ENCODE measurements at regions not wholly inside any gene's neighbourhood (a gene's known extent, or its start where the extent isn't known, plus 50 kb on each side); places are given as distances from the start of the nearest gene placed in this dataset.
"Not testable (repeated sequence)": the region's sequence is repeated elsewhere in the genome, so short reads cannot be mapped to it uniquely, and the experiment has no call there.

DNA sequence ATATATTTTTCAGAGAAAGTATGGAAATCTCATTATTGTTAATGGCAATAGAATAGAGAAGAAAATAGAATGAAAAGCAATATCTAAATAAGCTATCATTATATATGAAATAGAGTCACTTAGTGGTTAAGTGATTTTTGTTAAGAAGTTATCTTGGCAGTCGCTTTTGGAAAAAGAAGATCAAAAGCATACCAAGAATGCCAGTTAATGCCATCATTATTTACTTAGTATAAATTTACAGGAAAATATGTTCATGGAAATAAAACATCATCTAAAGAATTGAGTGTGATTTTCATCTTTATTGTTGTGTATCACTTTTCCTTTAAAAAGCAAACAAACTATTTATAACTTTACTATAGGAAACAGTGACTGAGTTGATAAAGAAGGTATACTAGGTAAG, 85.3 kb upstream of the GPR101 start:
- DNase-seq (ENCODE audit: low spot score), result no peak
- TF ChIP-seq, protein P1, sequence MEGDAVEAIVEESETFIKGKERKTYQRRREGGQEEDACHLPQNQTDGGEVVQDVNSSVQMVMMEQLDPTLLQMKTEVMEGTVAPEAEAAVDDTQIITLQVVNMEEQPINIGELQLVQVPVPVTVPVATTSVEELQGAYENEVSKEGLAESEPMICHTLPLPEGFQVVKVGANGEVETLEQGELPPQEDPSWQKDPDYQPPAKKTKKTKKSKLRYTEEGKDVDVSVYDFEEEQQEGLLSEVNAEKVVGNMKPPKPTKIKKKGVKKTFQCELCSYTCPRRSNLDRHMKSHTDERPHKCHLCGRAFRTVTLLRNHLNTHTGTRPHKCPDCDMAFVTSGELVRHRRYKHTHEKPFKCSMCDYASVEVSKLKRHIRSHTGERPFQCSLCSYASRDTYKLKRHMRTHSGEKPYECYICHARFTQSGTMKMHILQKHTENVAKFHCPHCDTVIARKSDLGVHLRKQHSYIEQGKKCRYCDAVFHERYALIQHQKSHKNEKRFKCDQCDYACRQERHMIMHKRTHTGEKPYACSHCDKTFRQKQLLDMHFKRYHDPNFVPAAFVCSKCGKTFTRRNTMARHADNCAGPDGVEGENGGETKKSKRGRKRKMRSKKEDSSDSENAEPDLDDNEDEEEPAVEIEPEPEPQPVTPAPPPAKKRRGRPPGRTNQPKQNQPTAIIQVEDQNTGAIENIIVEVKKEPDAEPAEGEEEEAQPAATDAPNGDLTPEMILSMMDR (IDR thresholded peaks at IDR 0.05; ENCODE audit: extremely low read depth, insufficient read depth, missing control alignments), result no peak
- in situ Hi-C loops (cut with MboI; ENCODE audit: low pct_unique_long_range_greater_than_20kb, low sequenced_read_pairs, unreplicated experiment), result no loop called here

DNA sequence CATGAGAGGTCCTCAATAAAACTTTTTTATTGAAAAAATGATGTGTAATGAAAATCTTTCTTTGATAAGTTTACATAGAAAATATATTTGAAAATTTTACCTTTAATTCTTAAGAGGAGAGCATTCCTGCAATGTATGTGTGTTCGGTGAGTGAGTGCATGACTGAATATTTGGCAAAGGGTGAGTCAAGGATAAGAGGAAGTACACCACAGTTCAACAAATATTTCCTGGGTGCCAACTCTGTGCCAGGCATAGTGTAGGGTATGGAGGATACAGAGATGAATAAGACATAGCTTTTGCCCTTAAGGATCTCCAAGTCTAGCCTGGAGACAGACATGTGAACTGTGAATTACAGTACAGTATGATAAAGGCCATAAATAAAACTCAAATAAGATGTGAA, 84.7 kb upstream of the GPR101 start:
- in situ Hi-C loops (cut with MboI; ENCODE audit: low pct_unique_long_range_greater_than_20kb, low sequenced_read_pairs, unreplicated experiment), result no loop called here
- DNase-seq (ENCODE audit: low spot score), result no peak
- TF ChIP-seq, protein P1 (IDR thresholded peaks at IDR 0.05; ENCODE audit: extremely low read depth, insufficient read depth, missing control alignments), result no peak

DNA sequence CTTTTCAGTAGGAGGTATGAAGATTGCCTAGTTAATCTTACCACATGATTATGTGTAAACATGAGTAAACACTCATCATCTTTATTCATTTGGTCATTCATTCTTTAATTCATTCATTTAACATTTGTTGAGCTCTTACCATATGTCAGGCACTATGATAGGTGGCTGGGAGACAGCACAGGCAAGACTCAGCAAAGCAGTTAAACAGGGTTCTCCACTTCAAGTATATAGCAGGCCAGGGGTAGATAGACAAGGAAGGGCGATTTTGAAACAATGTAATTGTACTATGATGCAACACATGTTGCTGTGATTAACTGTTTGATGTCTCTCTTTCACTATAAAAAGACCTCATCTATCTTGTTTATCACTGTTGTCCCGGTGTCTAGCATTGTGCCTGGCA, 84.3 kb upstream of the GPR101 start:
- DNase-seq (ENCODE audit: low spot score), result no peak
- TF ChIP-seq, protein P1 (IDR thresholded peaks at IDR 0.05; ENCODE audit: extremely low read depth, insufficient read depth, missing control alignments), result no peak
- in situ Hi-C loops (cut with MboI; ENCODE audit: low pct_unique_long_range_greater_than_20kb, low sequenced_read_pairs, unreplicated experiment), result no loop called here

DNA sequence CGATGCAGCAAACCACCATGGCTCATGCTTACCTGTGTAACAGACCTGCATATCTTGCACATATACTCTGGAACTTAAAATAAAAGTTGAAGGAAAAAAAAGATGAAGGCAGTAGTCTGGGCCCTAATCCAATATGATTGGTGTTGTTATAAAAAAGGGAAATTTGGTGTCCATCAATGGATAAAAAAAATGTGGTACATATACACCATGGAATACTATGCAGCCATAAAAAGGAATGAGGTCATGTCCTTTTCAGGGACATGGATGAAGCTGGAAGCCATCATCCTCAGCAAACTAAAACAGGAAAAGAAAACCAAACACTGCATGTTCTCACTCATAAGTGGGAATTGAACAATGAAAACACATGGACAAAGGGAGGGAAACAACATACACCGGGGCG, 74.1 kb upstream of the GPR101 start:
- in situ Hi-C loops (cut with MboI; ENCODE audit: low pct_unique_long_range_greater_than_20kb, low sequenced_read_pairs, unreplicated experiment); DNase-seq (ENCODE audit: low spot score): not testable (repeated sequence)

DNA sequence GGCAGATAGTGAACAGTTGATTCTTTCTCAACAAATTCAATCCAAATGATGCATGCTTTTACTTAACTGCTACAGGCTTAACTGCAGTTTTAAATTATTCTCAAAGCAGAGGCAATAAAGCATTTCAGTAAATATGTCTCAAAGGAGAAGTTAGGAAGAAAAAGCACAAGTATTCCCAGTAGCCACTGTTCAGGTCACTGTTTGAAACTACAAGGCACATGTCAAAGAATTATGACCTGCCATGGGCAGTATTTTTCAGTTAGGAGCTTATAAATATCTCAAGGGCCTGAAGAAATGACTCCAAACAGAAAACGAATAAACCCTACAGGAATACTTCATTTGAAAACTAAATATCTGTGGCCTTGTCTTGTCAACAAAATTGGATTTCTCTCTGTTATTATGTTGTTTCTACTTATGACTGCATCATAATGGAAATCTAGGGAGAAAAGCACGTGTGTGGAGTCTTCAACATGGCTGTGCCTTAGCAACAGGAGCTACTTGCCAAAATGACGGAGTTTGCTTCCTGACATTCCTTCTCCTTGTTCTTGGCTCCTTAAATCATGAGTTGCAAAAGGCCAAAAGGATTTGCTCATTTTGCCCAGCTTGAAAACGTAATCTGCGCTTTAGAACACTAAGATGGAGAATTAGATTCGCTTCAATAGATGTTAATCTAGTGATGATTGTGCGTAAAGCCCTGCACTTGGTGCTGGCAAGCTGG, 67.6 kb upstream of the GPR101 start:
- TF ChIP-seq, protein P1 (IDR thresholded peaks at IDR 0.05; ENCODE audit: extremely low read depth, insufficient read depth, missing control alignments), result no peak
- in situ Hi-C loops (cut with MboI; ENCODE audit: low pct_unique_long_range_greater_than_20kb, low sequenced_read_pairs, unreplicated experiment), result no loop called here
- no peak for DNase-seq (ENCODE audit: low spot score)
